ENCODE measurements at regions not wholly inside any gene's neighbourhood (a gene's known extent, or its start where the extent isn't known, plus 50 kb on each side); places are given as distances from the start of the nearest gene placed in this dataset.
A peak's percentile ranks its signal among the peaks of the same experiment; 100 is the strongest.

DNA sequence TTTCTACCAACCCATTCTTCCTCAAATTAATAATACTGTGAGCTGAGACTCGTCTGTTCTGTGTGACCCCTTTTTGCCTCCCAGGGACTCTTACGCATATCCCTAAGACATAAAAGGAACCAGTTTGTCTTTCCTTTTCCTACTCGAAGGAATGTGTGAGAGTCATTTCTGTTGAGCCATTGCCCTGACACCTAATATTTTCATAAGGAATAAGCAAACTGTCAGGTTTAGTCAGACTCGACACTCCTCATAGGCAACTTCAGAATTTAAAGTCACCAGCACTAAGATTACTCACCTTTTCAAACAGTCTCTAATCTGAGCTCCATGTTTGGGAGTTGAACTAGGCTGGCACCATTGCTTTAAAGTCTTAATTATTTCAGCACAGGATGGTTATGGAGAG lies 305.5 kb downstream of the IKZF2 start:
- Histone ChIP-seq H2AFZ (ENCODE audit: low read length) (no peak overlapping the region), H3K36me3 (ENCODE audit: low read depth, low read length) (no peaks in the 10 kb centered on the region), H3K9ac (ENCODE audit: low read length) (peak overlapping the region; percentile 71), H3K9me2 (replicated peaks; ENCODE audit: low read length) (no peaks in the 10 kb centered on the region), H3K4me3 (ENCODE audit: low read length) (no peak overlapping the region), H3K79me2 (ENCODE audit: low read length) (no peaks in the 10 kb centered on the region), H3F3A (ENCODE audit: low read length, unreplicated experiment) (peaks cover 6% of the 10 kb centered on the region), H3K27ac (ENCODE audit: low read length) (peak overlapping the region; percentile 98), H3K4me1 (ENCODE audit: insufficient read depth, low read length) (peaks cover 44% of the 10 kb centered on the region), H3K9me3 (ENCODE audit: low read length) (no peaks in the 10 kb centered on the region), H4K20me1 (ENCODE audit: low read length) (no peaks in the 10 kb centered on the region), H3K4me2 (ENCODE audit: low read length) (no peak overlapping the region), H3K27me3 (ENCODE audit: low read length) (no peaks in the 10 kb centered on the region)
- ChIA-PET POLR2A (ENCODE audit: unreplicated experiment) (no interaction called here), CTCF (no interaction called here)
- no TSS peak for BruUV-seq (replicated peaks)
- ATAC-seq (no peak), DNase-seq (peak; percentile 74)
- no peak for TF ChIP-seq EZH2phosphoT487 (IDR thresholded peaks at IDR 0.05; ENCODE audit: borderline replicate concordance, low read length)
- no peak for TF ChIP-seq EZH2 (IDR thresholded peaks at IDR 0.05; ENCODE audit: low read length, unreplicated experiment)
- TF ChIP-seq, protein P1, sequence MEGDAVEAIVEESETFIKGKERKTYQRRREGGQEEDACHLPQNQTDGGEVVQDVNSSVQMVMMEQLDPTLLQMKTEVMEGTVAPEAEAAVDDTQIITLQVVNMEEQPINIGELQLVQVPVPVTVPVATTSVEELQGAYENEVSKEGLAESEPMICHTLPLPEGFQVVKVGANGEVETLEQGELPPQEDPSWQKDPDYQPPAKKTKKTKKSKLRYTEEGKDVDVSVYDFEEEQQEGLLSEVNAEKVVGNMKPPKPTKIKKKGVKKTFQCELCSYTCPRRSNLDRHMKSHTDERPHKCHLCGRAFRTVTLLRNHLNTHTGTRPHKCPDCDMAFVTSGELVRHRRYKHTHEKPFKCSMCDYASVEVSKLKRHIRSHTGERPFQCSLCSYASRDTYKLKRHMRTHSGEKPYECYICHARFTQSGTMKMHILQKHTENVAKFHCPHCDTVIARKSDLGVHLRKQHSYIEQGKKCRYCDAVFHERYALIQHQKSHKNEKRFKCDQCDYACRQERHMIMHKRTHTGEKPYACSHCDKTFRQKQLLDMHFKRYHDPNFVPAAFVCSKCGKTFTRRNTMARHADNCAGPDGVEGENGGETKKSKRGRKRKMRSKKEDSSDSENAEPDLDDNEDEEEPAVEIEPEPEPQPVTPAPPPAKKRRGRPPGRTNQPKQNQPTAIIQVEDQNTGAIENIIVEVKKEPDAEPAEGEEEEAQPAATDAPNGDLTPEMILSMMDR (conservative IDR thresholded peaks at IDR 0.05; ENCODE audit: low read depth, low read length), result no peak
- intact Hi-C loops (cut with micrococcal nuclease), result no loop called here

DNA sequence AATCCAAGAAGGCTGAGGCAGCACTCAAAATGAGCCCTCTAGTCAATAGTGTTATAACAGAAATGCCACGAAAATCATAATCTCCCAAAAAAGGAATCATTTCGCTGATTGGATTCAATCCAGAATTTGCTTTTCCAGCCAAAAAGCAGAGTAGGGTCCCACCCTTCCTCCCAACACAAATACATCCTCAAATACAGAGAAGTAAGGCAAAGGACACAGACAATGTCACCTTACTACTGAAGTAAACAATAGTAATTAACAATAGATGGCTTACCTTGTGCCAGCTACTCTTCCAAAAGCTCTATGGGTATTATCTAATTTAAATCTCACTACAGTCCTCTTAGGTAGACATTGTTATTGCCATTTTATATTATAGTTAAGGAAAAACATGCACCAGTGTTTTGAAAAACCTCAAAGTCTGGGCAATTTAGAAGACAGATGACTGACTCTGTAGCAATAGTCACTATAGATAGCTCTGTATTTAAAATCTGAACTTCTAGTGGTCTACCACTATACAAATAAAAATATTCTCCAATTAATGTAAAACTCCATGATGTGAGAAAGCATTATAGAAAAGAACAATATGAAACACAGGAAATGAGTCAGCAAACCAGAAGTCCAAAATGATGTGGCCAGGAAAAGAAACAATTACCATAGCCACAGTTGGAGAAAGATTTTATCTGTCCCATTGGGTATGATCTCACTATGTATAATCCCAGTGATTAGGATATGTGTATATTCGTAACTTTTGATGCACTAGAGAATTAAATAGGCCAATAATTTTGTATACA lies 305.0 kb upstream of the ERBB4 start:
- H3K79me2 ChIP-seq (ENCODE audit: low read length), result no peaks in the 10 kb centered on the region
- H4K20me1 ChIP-seq (ENCODE audit: low read length), result no peaks in the 10 kb centered on the region
- no peaks in the 10 kb centered on the region for H3K36me3 ChIP-seq (ENCODE audit: low read depth, low read length)
- no peak overlapping the region for H2AFZ ChIP-seq (ENCODE audit: low read length)
- ChIA-PET POLR2A (ENCODE audit: unreplicated experiment) (no interaction called here), CTCF (no interaction called here)
- no peaks in the 10 kb centered on the region for H3K27me3 ChIP-seq (ENCODE audit: low read length)
- peaks cover 6% of the 10 kb centered on the region for H3F3A ChIP-seq (ENCODE audit: low read length, unreplicated experiment)
- ATAC-seq, result peak; percentile 90
- H3K4me2 ChIP-seq (ENCODE audit: low read length), result peak overlapping the region; percentile 63
- no peaks in the 10 kb centered on the region for H3K9me2 ChIP-seq (replicated peaks; ENCODE audit: low read length)
- TF ChIP-seq EZH2phosphoT487 (IDR thresholded peaks at IDR 0.05; ENCODE audit: borderline replicate concordance, low read length) (no peak), EZH2 (IDR thresholded peaks at IDR 0.05; ENCODE audit: low read length, unreplicated experiment) (no peak)
- TF ChIP-seq, protein P1 (conservative IDR thresholded peaks at IDR 0.05; ENCODE audit: low read depth, low read length), result no peak
- H3K9me3 ChIP-seq (ENCODE audit: low read length), result no peaks in the 10 kb centered on the region
- peak overlapping the region; percentile 4; the same call in 1 of the 2 replicates for H3K4me3 ChIP-seq (ENCODE audit: low read length)
- DNase-seq, result peak; percentile 92
- H3K4me1 ChIP-seq (ENCODE audit: insufficient read depth, low read length), result peaks cover 44% of the 10 kb centered on the region
- H3K27ac ChIP-seq (ENCODE audit: low read length), result peak overlapping the region; percentile 98
- no TSS peak for BruUV-seq (replicated peaks)
- H3K9ac ChIP-seq (ENCODE audit: low read length), result peak overlapping the region; percentile 82
- intact Hi-C loops (cut with micrococcal nuclease), result no loop called here

DNA sequence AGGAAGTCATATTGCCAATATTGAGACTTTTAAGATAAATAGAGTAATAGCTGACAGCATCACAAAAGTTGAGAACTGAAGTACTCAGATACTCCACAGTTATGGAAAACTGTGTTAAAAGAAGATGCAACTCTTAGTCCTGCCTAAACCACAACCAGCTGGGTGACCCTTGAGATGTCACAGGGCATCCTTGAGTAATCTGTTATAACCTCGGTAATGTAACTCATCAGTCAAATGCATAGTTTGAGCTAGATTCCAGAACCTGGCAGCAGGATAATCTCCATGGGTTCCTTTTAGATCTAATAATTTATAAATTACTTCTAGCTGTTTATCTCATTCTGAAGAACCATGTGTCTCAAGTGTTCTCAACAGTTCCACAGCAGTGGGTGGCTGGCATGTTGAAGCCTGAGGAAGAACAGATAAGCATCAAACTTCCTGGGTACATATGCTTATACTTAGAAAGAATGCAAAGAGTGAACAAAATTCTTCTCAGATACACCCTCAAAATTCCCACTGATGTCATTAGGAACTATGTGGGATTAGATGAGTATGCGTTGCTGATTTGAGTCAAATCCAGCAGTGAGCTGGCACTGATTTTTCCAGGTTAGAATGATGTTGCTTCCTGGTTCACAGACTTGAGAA lies 304.1 kb upstream of the ERBB4 start:
- Histone ChIP-seq H2AFZ (ENCODE audit: low read length) (no peak overlapping the region), H3K4me1 (ENCODE audit: insufficient read depth, low read length) (peaks cover 44% of the 10 kb centered on the region), H3K4me3 (ENCODE audit: low read length) (no peak overlapping the region), H3K9me2 (replicated peaks; ENCODE audit: low read length) (no peaks in the 10 kb centered on the region), H3K79me2 (ENCODE audit: low read length) (no peaks in the 10 kb centered on the region), H3F3A (ENCODE audit: low read length, unreplicated experiment) (peaks cover 6% of the 10 kb centered on the region), H3K27ac (ENCODE audit: low read length) (peak overlapping the region; percentile 98), H3K9me3 (ENCODE audit: low read length) (no peaks in the 10 kb centered on the region), H3K4me2 (ENCODE audit: low read length) (peak overlapping the region; percentile 63), H4K20me1 (ENCODE audit: low read length) (no peaks in the 10 kb centered on the region), H3K36me3 (ENCODE audit: low read depth, low read length) (no peaks in the 10 kb centered on the region), H3K27me3 (ENCODE audit: low read length) (no peaks in the 10 kb centered on the region), H3K9ac (ENCODE audit: low read length) (peak overlapping the region; percentile 82)
- POLR2A ChIA-PET (ENCODE audit: unreplicated experiment), result no interaction called here
- DNase-seq (peak; percentile 71), ATAC-seq (peak; percentile 8; the same call in 1 of the 2 replicates)
- TF ChIP-seq, protein P1 (conservative IDR thresholded peaks at IDR 0.05; ENCODE audit: low read depth, low read length), result no peak
- no peak for TF ChIP-seq EZH2phosphoT487 (IDR thresholded peaks at IDR 0.05; ENCODE audit: borderline replicate concordance, low read length)
- TF ChIP-seq EZH2 (IDR thresholded peaks at IDR 0.05; ENCODE audit: low read length, unreplicated experiment), result no peak
- CTCF ChIA-PET, result no interaction called here
- BruUV-seq (replicated peaks), result no TSS peak
- intact Hi-C loops (cut with micrococcal nuclease), result no loop called here

Data from PC-3 (cell line).